ENCODE measurements at regions not wholly inside any gene's neighbourhood (a gene's known extent, or its start where the extent isn't known, plus 50 kb on each side); places are given as distances from the start of the nearest gene placed in this dataset.

DNA sequence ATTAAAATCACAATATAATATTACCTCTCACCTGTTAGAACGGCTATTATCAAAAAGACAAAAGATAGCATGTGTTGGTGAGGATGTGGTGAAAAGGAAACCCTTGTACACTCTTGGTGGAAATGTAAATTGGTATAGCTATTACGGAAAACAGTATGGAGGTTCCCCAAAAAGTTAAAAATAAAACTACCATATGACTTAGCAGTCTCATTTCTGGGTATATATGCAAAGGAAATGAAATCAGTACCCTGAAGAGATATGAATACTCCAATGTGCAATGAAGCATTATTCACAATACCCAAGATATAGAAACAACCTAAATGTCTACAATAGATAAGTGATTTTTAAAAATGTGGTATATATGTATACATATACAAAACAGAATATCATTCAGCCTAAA is 199.9 kb downstream of the SNX18 start:
- DNase-seq (ENCODE audit: low read depth): no peak

DNA sequence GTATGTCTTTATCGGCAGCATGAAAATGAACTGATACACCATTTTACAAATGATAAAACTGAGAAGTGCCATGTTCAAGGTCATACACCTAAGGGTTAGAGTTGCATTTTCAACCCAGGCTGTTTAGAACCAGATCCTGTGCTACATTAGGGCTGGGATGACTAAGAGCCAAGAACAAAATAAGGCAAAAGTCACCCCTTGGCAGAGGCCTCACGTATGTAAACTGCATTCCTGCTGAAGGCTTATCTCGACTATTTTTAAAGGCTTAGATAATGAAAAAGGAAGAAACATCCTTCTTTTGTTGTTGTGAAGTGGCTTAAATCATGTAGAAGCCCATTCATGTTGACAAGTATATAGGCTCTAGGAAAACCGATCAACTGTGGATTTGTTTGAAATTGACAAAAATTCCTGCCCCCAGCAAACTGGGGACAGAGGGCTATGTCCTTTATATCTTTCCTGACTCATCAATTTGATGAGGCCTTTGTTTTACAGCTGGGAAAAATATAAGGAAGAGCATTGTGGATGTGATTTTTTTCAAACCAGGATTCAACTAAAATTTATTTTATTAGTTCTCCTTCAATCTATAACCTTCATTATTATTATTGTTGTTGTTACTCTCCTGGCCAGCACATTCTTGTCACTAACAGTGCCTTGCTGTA is 196.5 kb downstream of the SNX18 start:
- DNase-seq (ENCODE audit: low read depth): no peak

GRCh38 chr5:54709096-54709495 is 191.5 kb downstream of the SNX18 start:
- DNase-seq (ENCODE audit: low read depth): no peak

GRCh38 chr5:54707841-54708240 is 190.3 kb downstream of the SNX18 start:
- DNase-seq (ENCODE audit: low read depth): no peak

DNA sequence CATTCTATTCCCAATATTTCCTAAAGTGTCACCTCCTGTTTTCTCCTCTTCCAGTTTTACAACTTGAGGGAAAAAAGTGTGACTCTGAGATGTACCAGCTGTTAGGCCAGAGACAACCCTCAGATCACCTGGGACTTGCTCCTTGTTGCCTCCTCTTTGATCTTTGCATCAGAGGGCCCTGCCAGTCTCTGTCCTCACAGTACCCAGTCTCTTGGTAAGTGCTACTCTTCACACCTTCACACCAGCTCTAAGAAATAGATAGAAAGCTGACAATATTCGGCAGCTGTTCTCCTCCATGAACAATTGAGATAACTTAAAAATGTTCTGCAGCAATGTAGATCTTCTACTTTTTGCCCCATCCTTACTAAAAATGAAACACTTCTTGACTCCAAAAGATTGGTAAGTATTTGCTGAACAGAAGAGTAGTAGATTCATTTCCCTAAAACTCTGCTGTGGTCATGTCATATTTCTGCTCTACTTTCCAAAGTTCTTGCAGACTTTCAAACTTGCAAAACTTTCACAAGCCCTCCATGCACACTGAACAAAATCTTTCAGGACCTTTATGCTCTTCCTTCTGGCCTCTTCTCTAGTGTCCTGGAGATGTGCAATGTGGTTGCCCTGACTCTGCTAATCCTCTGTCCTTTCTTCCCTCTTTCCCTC is 188.6 kb downstream of the SNX18 start:
- DNase-seq (ENCODE audit: low read depth): no peak

GRCh38 chr5:54704825-54705224 is 187.3 kb downstream of the SNX18 start:
- DNase-seq (ENCODE audit: low read depth): no peak

DNA sequence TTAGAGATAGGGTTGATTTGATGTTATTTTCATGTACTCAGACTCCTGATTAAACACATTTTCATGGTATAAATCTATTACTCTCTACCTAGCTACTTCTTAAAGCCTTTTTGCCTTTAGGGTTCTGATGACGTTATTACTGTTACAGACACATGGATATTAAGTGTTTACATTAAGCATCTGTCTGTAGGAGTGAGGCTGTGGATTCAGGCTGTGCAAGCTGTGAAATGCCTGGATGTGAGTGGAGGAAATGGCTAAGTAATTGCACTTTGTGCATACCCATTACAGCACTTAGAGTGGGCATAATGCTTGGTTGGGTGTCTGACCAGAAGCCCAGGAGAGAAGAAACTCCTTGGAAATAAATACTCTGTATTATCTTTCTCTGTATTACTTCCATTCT is 186.8 kb downstream of the SNX18 start:
- no peak for DNase-seq (ENCODE audit: low read depth)

GRCh38 chr5:54703565-54704255 is 186.2 kb downstream of the SNX18 start:
- DNase-seq (ENCODE audit: low read depth): no peak

- no peak for DNase-seq (ENCODE audit: low read depth)
Observed at GRCh38 chr5:54703133-54703532, 185.6 kb downstream of the SNX18 start.

GRCh38 chr5:54702470-54702869 is 184.9 kb downstream of the SNX18 start:
- DNase-seq (ENCODE audit: low read depth): no peak

DNA sequence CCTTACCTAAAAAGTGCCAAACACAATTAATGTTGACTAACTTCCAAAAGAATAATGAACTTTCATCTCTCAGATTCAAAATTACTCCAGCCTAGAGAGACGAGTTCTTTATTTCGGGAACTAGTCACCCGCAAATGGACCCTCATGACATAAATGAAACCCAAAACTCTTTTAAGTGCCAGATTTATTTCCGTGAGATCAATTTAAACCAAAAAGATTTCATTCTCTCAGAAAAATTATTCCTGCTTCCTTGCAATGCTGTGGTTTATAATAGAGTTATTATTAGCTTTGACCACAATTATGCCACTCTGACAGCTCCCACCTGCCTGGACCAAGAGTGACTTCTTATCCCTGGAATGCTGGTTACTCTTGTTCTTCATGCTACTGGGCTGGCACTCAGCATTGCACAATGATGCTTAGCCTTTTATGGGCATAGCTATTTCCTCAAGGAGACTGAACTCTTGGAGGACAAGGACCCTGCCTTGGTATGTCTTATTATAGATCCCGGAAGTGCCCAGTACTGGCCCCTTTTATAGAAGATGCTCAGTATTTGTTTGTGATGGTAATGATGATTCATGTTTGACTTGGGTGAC is 183.5 kb downstream of the SNX18 start:
- DNase-seq (ENCODE audit: low read depth): no peak

- no peak for DNase-seq (ENCODE audit: low read depth)
Observed at GRCh38 chr5:54696931-54697330, 179.4 kb downstream of the SNX18 start.

GRCh38 chr5:54696346-54696745 is 178.8 kb downstream of the SNX18 start:
- no peak for DNase-seq (ENCODE audit: low read depth)

GRCh38 chr5:54695198-54695966 is 177.8 kb downstream of the SNX18 start:
- DNase-seq (ENCODE audit: low read depth): no peak

GRCh38 chr5:54693936-54694657 is 176.5 kb downstream of the SNX18 start:
- DNase-seq (ENCODE audit: low read depth): no peak

GRCh38 chr5:54692631-54693030 is 175.1 kb downstream of the SNX18 start:
- DNase-seq (ENCODE audit: low read depth): no peak

DNA sequence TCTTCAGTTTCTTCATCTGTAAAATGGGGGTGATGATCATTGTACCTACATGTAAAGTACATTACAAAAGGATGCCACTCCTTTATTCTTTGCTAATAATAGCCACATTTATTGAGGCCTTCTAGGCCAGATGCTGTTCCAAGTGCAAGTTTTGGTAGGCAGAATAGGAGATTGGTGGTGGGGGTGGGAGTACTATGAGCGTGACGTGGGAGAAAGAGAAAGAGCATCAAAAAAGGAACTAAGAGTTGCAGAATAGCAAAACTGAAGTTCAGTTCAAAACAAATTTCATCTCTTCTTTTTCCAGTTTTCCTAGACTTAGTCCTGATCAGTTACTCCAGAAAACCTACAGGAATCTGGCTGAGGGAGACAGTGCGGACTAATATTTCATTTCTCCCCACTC is 174.1 kb downstream of the SNX18 start:
- DNase-seq (ENCODE audit: low read depth): no peak

GRCh38 chr5:54689411-54690251 is 172.1 kb downstream of the SNX18 start:
- no peak for DNase-seq (ENCODE audit: low read depth)

- no peak for DNase-seq (ENCODE audit: low read depth)
Observed at GRCh38 chr5:54680998-54681397, 163.4 kb downstream of the SNX18 start.

DNA sequence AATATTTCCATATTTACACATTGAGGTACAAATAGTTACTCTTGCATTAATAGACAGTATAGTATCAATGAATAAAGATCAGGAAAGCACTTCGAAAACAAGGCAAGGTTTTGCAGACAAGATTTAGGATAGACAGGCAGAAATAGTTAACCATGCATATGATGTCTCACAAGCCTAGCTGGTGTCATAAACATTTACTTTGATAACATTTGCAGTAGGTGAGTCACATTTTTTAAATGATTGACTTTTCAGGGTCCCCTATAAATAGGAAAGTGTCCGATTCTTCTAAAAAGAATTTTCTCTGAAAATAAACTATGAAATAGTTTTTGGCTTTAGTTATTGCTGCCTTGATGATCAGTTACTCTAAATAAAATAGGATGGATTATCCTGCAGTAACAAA is 162.1 kb downstream of the SNX18 start:
- no peak for DNase-seq (ENCODE audit: low read depth)

GRCh38 chr5:54678737-54679136 is 161.2 kb downstream of the SNX18 start:
- no peak for DNase-seq (ENCODE audit: low read depth)

All from activated T-helper 9 cell treated with anti-CD3 and anti-CD28 coated beads, Interleukin-2, amount 50 U/mL, for 16 hours (primary cell).